ENCODE measurements at regions not wholly inside any gene's neighbourhood (a gene's known extent, or its start where the extent isn't known, plus 50 kb on each side); places are given as distances from the start of the nearest gene placed in this dataset.

- H3K9me3 ChIP-seq (ENCODE audit: control insufficient read depth, insufficient read depth, low read length): no peaks in the 10 kb centered on the region
- H3K36me3 ChIP-seq (ENCODE audit: control insufficient read depth, insufficient read depth, low read length): no peaks in the 10 kb centered on the region
- no peak overlapping the region for H3K4me3 ChIP-seq (ENCODE audit: low read depth, low read length)
- H3K27me3 ChIP-seq (ENCODE audit: control insufficient read depth, insufficient read depth, low read length): peaks cover 14% of the 10 kb centered on the region; the same call in 1 of the 2 replicates
- 0 out of 2 replicates have a peak, but pooled peaks cover 2% of the 10 kb centered on the region for H3K4me1 ChIP-seq (ENCODE audit: control insufficient read depth, insufficient read depth, low read length)
- H3K27ac ChIP-seq (ENCODE audit: low read depth, low read length): no peak overlapping the region
- no peak overlapping the region for H3K9ac ChIP-seq (ENCODE audit: low read depth, low read length)
These were observed 2218.8 kb downstream of the PCDH9 start for GRCh38 chr13:65011378-65011777.

GRCh38 chr13:64997438-64997837 is 2232.7 kb downstream of the PCDH9 start:
- no peak overlapping the region for H3K27ac ChIP-seq (ENCODE audit: low read depth, low read length)
- peaks cover 7% of the 10 kb centered on the region; the same call in 1 of the 2 replicates for H3K4me1 ChIP-seq (ENCODE audit: control insufficient read depth, insufficient read depth, low read length)
- no peak overlapping the region for H3K4me3 ChIP-seq (ENCODE audit: low read depth, low read length)
- H3K27me3 ChIP-seq (ENCODE audit: control insufficient read depth, insufficient read depth, low read length): no peaks in the 10 kb centered on the region
- H3K9me3 ChIP-seq (ENCODE audit: control insufficient read depth, insufficient read depth, low read length): no peaks in the 10 kb centered on the region
- no peak overlapping the region for H3K9ac ChIP-seq (ENCODE audit: low read depth, low read length)
- H3K36me3 ChIP-seq (ENCODE audit: control insufficient read depth, insufficient read depth, low read length): no peaks in the 10 kb centered on the region

GRCh38 chr13:64993514-64994164 is 2236.5 kb downstream of the PCDH9 start:
- H3K4me1 ChIP-seq (ENCODE audit: control insufficient read depth, insufficient read depth, low read length): no peaks in the 10 kb centered on the region
- no peaks in the 10 kb centered on the region for H3K9me3 ChIP-seq (ENCODE audit: control insufficient read depth, insufficient read depth, low read length)
- H3K36me3 ChIP-seq (ENCODE audit: control insufficient read depth, insufficient read depth, low read length): no peaks in the 10 kb centered on the region
- H3K27me3 ChIP-seq (ENCODE audit: control insufficient read depth, insufficient read depth, low read length): no peaks in the 10 kb centered on the region
- H3K27ac ChIP-seq (ENCODE audit: low read depth, low read length): no peak overlapping the region
- H3K9ac ChIP-seq (ENCODE audit: low read depth, low read length): no peak overlapping the region
- H3K4me3 ChIP-seq (ENCODE audit: low read depth, low read length): no peak overlapping the region

- H3K9me3 ChIP-seq (ENCODE audit: control insufficient read depth, insufficient read depth, low read length): no peaks in the 10 kb centered on the region
- no peaks in the 10 kb centered on the region for H3K27me3 ChIP-seq (ENCODE audit: control insufficient read depth, insufficient read depth, low read length)
- no peak overlapping the region for H3K27ac ChIP-seq (ENCODE audit: low read depth, low read length)
- H3K9ac ChIP-seq (ENCODE audit: low read depth, low read length): no peak overlapping the region
- H3K36me3 ChIP-seq (ENCODE audit: control insufficient read depth, insufficient read depth, low read length): no peaks in the 10 kb centered on the region
- H3K4me1 ChIP-seq (ENCODE audit: control insufficient read depth, insufficient read depth, low read length): no peaks in the 10 kb centered on the region
- no peak overlapping the region for H3K4me3 ChIP-seq (ENCODE audit: low read depth, low read length)
These were observed 2237.8 kb downstream of the PCDH9 start for GRCh38 chr13:64992314-64992713.

- no peak overlapping the region for H3K4me3 ChIP-seq (ENCODE audit: low read depth, low read length)
- H3K27me3 ChIP-seq (ENCODE audit: control insufficient read depth, insufficient read depth, low read length): no peaks in the 10 kb centered on the region
- no peak overlapping the region for H3K9ac ChIP-seq (ENCODE audit: low read depth, low read length)
These were observed 2245.1 kb downstream of the PCDH9 start for GRCh38 chr13:64985075-64985474.

GRCh38 chr13:64962404-64962803 is 2267.7 kb downstream of the PCDH9 start:
- no peaks in the 10 kb centered on the region for H3K36me3 ChIP-seq (ENCODE audit: control insufficient read depth, insufficient read depth, low read length)
- H3K4me1 ChIP-seq (ENCODE audit: control insufficient read depth, insufficient read depth, low read length): no peaks in the 10 kb centered on the region
- H3K27me3 ChIP-seq (ENCODE audit: control insufficient read depth, insufficient read depth, low read length): no peaks in the 10 kb centered on the region
- H3K9ac ChIP-seq (ENCODE audit: low read depth, low read length): no peak overlapping the region
- H3K4me3 ChIP-seq (ENCODE audit: low read depth, low read length): no peak overlapping the region
- H3K27ac ChIP-seq (ENCODE audit: low read depth, low read length): no peak overlapping the region
- H3K9me3 ChIP-seq (ENCODE audit: control insufficient read depth, insufficient read depth, low read length): no peaks in the 10 kb centered on the region

More at GRCh38 chr13:64985075-64985474, 2245.1 kb downstream of the PCDH9 start:
- Histone ChIP-seq H3K4me1 (ENCODE audit: control insufficient read depth, insufficient read depth, low read length) (no peaks in the 10 kb centered on the region), H3K27ac (ENCODE audit: low read depth, low read length) (no peak overlapping the region), H3K36me3 (ENCODE audit: control insufficient read depth, insufficient read depth, low read length) (no peaks in the 10 kb centered on the region), H3K9me3 (ENCODE audit: control insufficient read depth, insufficient read depth, low read length) (no peaks in the 10 kb centered on the region)

GRCh38 chr13:64959276-64959675 is 2270.9 kb downstream of the PCDH9 start:
- no peaks in the 10 kb centered on the region for H3K4me1 ChIP-seq (ENCODE audit: control insufficient read depth, insufficient read depth, low read length)
- no peak overlapping the region for H3K27ac ChIP-seq (ENCODE audit: low read depth, low read length)
- no peaks in the 10 kb centered on the region for H3K36me3 ChIP-seq (ENCODE audit: control insufficient read depth, insufficient read depth, low read length)
- no peaks in the 10 kb centered on the region for H3K27me3 ChIP-seq (ENCODE audit: control insufficient read depth, insufficient read depth, low read length)
- no peak overlapping the region for H3K9ac ChIP-seq (ENCODE audit: low read depth, low read length)
- no peaks in the 10 kb centered on the region for H3K9me3 ChIP-seq (ENCODE audit: control insufficient read depth, insufficient read depth, low read length)
- no peak overlapping the region for H3K4me3 ChIP-seq (ENCODE audit: low read depth, low read length)

GRCh38 chr13:64958106-64958505 is 2272.0 kb downstream of the PCDH9 start:
- H3K36me3 ChIP-seq (ENCODE audit: control insufficient read depth, insufficient read depth, low read length): no peaks in the 10 kb centered on the region
- H3K27ac ChIP-seq (ENCODE audit: low read depth, low read length): no peak overlapping the region
- no peaks in the 10 kb centered on the region for H3K4me1 ChIP-seq (ENCODE audit: control insufficient read depth, insufficient read depth, low read length)
- H3K4me3 ChIP-seq (ENCODE audit: low read depth, low read length): no peak overlapping the region
- H3K27me3 ChIP-seq (ENCODE audit: control insufficient read depth, insufficient read depth, low read length): no peaks in the 10 kb centered on the region
- no peaks in the 10 kb centered on the region for H3K9me3 ChIP-seq (ENCODE audit: control insufficient read depth, insufficient read depth, low read length)
- no peak overlapping the region for H3K9ac ChIP-seq (ENCODE audit: low read depth, low read length)

- Histone ChIP-seq H3K27ac (ENCODE audit: low read depth, low read length) (no peak overlapping the region), H3K4me3 (ENCODE audit: low read depth, low read length) (no peak overlapping the region), H3K27me3 (ENCODE audit: control insufficient read depth, insufficient read depth, low read length) (no peaks in the 10 kb centered on the region), H3K4me1 (ENCODE audit: control insufficient read depth, insufficient read depth, low read length) (no peaks in the 10 kb centered on the region), H3K9me3 (ENCODE audit: control insufficient read depth, insufficient read depth, low read length) (no peaks in the 10 kb centered on the region), H3K9ac (ENCODE audit: low read depth, low read length) (no peak overlapping the region), H3K36me3 (ENCODE audit: control insufficient read depth, insufficient read depth, low read length) (no peaks in the 10 kb centered on the region)
These were observed 2291.5 kb downstream of the PCDH9 start for GRCh38 chr13:64938660-64939059.

GRCh38 chr13:64937302-64937701 is 2292.8 kb downstream of the PCDH9 start:
- H3K36me3 ChIP-seq (ENCODE audit: control insufficient read depth, insufficient read depth, low read length): no peaks in the 10 kb centered on the region
- H3K9ac ChIP-seq (ENCODE audit: low read depth, low read length): no peak overlapping the region
- no peak overlapping the region for H3K27ac ChIP-seq (ENCODE audit: low read depth, low read length)
- no peaks in the 10 kb centered on the region for H3K27me3 ChIP-seq (ENCODE audit: control insufficient read depth, insufficient read depth, low read length)
- H3K9me3 ChIP-seq (ENCODE audit: control insufficient read depth, insufficient read depth, low read length): no peaks in the 10 kb centered on the region
- no peak overlapping the region for H3K4me3 ChIP-seq (ENCODE audit: low read depth, low read length)
- no peaks in the 10 kb centered on the region for H3K4me1 ChIP-seq (ENCODE audit: control insufficient read depth, insufficient read depth, low read length)

GRCh38 chr13:64936879-64937278 is 2293.3 kb downstream of the PCDH9 start:
- Histone ChIP-seq H3K27me3 (ENCODE audit: control insufficient read depth, insufficient read depth, low read length) (no peaks in the 10 kb centered on the region), H3K9me3 (ENCODE audit: control insufficient read depth, insufficient read depth, low read length) (no peaks in the 10 kb centered on the region), H3K9ac (ENCODE audit: low read depth, low read length) (no peak overlapping the region), H3K27ac (ENCODE audit: low read depth, low read length) (no peak overlapping the region), H3K4me1 (ENCODE audit: control insufficient read depth, insufficient read depth, low read length) (no peaks in the 10 kb centered on the region), H3K36me3 (ENCODE audit: control insufficient read depth, insufficient read depth, low read length) (no peaks in the 10 kb centered on the region), H3K4me3 (ENCODE audit: low read depth, low read length) (no peak overlapping the region)
